Vagina (tissue), 2 donors: ENCODE measurements at regions not wholly inside any gene's neighbourhood (a gene's known extent, or its start where the extent isn't known, plus 50 kb on each side); places are given as distances from the start of the nearest gene placed in this dataset.

Experiments used
- CTCF ChIP-seq, 3 experiments: fragments of 450-650 bp in 2 of 3; fragments of 200-600 bp in 1 of 3; sonication (generic) in 1 of 3; IDR thresholded peaks; one replicate each; pipeline ENCODE4 v1.5.1; 2017 to 2019; ENCODE audit warnings: antibody characterized with exemption in 3 of 3, mild to moderate bottlenecking in 2 of 3, moderate library complexity in 2 of 3
- POLR2A ChIP-seq, 2 donors: fragments of 450-650 bp; IDR thresholded peaks; one replicate each; pipeline ENCODE4 v1.6.1; 2017; ENCODE audit warnings: antibody characterized with exemption in 2 of 2, mild to moderate bottlenecking in 2 of 2, moderate library complexity in 2 of 2

- TF ChIP-seq POLR2A (IDR thresholded peaks at IDR 0.05) = no peak
- TF ChIP-seq CTCF (IDR thresholded peaks at IDR 0.05) = no peak
Measured at GRCh38 chr15:38035701-38036100, 101.3 kb downstream of the TMCO5A start.
